Frontal cortex (tissue), 3 donors: ENCODE measurements at regions not wholly inside any gene's neighbourhood (a gene's known extent, or its start where the extent isn't known, plus 50 kb on each side); places are given as distances from the start of the nearest gene placed in this dataset.

ENCODE experiments used
- DNase-seq, 2 donors: peaks; one replicate each; pipeline ENCODE4 v3.0.0; 2012; ENCODE audit warnings: low spot score in 2 of 2
- FAIRE-seq: peaks from 2 replicates; lab custom pipeline; 2012; peaks lifted over from hg19 to GRCh38; lab: Jason Lieb, UNC
- donor health status: control.
- donor health status: control.
- donor health status: control.

DNA sequence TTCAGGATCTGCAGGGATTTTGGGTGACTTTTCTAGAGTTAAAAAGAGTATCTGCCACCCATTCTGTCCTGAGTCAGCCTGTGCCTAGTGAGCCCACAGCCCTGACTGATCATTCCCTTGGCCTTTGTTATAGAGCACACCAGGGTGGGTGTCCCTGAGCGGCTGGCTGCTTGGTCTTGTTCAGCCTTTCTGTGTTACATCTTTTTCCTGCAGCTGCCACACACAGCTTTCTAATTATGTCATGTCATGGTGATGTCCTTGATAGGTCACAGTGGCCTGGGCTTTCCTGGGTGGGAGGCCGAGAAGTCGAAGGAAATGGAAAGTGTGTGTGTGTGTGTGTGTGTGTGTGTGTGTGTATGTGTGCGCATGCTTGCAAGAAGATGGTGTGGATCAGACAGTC lies 293.2 kb upstream of the CRY1 start:
- FAIRE-seq (no peak), DNase-seq (no peak)

DNA sequence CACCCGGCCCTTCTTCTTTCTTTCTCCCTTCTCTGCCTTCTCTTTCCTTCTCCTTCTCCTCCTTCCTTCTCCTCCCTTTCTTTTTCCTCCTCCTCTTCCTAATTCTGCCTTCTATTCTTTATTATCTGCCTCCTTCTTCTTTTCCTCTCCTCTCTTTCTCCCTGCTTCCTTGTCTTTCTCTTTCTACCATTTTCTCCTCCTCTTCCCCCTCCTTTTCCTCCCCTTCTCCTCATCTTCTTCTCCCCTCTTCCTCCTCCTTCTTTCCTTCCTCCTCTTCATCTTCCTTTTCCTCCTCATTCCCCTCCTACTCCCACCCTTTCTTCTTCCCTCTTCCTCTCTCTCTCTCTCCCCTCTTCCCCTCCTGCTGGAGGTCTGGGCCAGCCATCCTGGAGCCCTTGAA lies 294.9 kb upstream of the CRY1 start:
- FAIRE-seq, result no peak

DNA sequence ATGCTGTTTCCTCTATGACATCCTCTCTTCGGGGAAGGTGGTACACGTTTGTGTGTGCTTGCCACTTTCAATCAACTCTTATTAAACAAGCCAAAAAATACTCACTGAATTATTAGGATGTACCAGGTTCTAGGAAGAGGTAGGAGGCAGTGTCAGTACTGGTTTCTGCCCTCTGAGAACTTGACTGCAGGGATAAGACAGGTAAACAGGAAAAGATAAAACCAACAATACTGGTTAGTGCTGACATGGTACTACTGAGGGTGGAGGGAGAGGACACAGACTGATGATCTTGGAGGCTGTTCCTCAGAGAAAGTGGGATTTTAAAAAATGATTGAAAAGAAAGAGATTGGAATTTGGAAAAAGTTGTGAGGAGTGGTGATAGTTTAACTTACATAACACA lies 295.2 kb upstream of the PWP1 start:
- DNase-seq, result no peak
- no peak for FAIRE-seq

More for the DNA sequence above, 294.9 kb upstream of the CRY1 start:
- no peak for DNase-seq

DNA sequence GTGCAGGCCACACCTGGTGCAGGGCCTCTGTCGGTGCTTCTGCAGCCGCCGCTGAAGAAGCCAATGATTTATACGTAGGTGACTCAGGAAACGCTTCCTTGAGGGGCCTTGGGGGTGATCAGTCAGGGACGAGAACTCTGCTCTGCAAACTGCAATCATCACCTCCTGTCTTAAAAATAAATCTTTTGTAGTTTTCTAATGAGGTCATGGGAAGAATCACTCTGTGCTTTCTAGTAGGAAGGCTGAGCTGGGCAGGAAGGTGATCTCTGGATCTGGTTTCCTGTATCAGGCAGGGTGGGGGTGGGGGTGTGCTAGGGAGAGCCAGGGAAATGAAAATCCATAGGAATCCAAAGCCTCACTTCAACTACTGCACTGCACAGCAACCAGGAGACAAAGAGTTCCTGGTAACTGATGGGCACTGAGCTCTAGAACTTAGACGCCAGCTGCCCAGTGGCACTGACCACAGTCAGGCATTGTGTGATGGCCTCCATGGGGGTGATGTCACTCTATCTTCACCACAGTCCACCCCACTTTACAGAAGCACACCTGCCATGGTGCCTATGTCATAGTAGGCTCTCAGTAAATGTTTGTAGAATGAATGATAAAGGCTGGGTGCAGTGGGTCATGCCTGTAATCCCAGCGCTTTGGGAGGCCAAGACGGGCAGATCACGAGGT lies 292.4 kb upstream of the PWP1 start:
- FAIRE-seq (no peak), DNase-seq (no peak)

DNA sequence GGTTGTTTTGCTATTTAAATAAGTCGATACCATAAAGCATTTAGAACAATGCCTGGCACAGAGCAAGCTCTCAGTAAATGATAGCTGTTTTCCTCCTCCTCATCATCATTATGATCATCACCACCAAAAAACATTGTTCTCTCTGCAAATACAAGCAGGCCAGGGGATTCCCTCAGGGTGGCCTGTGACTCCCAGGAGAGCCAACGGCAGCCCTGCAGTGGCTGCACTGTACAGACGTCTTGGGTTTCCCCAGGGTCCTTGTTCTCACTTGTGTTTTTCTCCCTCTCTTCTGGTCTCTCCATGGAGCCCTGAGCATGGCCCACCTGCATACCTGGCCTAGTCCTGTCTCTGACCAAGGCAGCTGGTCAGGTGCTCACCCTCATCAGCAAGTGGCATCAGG lies 290.9 kb upstream of the PWP1 start:
- FAIRE-seq, result no peak
- no peak for DNase-seq

DNA sequence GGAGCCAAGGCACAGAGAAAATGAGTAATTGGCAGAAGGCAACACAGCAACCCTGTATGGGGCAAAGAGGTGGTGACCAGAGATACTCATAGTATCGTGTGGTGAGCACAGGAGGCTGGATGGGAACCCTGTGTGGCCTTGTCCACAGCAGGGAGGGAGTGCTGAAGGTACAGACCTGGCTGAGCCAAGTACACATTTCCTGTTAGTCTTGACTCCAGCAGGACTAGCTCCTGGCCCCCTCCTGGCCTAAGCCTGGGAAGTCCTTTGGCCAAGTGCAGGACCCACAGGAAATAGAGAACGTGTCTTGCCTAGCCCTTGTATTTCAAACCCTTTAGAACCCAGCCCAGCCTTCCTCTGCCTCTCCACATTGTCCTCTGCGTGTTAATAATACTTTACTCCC lies 289.8 kb upstream of the PWP1 start:
- no peak for FAIRE-seq
- no peak for DNase-seq

DNA sequence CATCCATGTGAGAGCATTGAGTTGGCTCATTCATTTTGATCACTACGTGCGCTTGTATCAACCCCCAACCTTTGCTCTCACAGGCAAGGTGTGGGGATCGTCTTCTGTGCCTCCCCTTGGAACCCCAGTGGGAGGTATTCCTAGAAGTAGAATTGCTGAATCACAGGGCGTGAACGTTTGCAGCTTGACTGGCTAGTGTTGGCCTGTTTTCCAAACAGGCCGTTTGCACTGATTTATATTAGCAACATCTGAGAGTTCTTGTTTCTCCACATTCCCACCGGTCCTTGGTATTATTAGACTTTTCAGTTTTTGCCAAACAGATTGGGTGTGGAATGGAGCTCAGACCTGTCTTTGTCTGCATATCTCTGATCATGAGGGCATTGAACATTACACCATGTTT lies 288.6 kb upstream of the PWP1 start:
- FAIRE-seq, result no peak

DNA sequence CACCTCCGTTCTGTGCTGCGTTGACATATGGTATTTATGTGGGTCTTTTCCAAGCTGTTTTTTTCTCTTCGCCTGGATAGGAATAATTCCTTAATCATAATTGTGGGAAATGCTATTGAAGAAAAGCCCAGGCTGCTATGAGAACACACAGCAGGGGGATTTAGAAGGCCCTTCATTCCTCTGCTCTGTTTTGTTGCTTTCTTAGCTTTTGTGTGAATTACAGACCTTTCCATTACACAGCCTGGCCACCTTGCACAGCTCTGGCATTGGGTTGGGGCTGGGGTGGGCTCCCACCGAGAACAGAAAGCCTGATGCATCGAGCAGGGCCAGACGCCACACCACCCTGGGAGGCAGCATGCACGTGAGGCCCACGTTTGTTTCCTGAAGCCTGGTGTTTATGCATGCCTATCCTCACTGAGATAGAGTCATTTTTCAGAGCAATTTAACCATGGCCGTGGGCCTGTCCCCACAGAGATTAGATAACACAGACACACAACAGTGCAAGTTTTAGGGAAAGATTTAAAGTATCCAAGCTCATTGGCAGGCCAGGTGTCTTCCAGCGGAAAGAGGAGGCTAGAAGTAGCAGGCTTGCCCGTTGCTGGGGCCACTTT lies 287.6 kb upstream of the PWP1 start:
- DNase-seq (no peak), FAIRE-seq (no peak)

More for the DNA sequence above, 288.6 kb upstream of the PWP1 start:
- DNase-seq, result no peak

DNA sequence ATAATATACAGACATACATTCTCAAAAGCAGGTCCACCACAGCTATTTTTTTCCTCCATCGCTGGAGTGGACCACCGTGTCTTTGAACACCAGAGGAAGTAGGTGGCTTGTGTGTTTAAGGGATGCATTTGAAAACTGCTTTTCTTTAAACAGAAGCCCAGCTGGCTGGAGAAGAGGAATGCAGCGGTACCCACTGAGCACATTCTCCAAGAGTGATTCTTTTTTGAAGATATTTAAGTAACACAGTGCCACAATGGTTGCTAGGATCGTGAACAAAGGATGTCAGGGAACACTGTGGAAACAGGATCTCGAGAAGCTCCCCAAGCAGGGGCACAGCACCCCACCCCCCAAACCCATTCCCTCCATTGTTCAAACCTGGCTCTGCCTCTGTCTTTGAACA lies 286.6 kb upstream of the PWP1 start:
- DNase-seq, result no peak
- FAIRE-seq, result no peak

DNA sequence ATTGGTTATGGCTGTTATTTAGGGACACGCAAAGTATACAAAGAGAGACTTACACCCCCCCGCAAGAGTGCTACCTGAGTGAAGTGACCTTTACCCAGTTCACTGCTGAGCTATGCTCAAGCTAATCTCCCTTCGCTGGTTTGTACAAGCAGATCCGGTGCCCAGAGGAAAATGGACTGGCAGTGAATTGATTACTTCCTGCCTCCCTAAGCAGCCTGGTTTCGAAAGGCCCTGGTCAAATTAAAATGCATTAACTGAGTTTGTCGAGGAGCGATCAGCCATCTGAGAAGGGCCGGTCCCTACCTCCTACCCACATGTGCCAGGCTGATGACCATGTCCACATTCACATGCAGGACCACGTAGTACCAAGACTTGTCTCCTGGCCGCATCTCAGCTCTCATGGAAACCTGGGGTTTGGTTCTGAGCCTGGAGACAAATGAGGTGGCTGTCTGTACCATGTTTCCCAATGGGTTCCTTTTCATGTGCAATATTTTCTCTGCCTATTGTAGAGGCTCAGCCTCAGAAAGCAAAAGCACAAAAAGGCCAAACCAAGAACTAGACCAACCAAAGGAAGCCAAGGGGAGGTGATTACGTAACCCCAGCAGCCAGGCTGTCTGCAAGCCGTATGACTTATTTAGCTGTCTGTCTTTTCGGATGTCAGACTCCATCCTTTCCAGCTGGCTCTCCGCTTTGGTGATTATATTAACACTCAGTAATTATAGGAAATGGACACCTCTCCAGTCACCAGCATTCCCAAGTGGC lies 284.7 kb upstream of the PWP1 start:
- DNase-seq (no peak), FAIRE-seq (no peak)

DNA sequence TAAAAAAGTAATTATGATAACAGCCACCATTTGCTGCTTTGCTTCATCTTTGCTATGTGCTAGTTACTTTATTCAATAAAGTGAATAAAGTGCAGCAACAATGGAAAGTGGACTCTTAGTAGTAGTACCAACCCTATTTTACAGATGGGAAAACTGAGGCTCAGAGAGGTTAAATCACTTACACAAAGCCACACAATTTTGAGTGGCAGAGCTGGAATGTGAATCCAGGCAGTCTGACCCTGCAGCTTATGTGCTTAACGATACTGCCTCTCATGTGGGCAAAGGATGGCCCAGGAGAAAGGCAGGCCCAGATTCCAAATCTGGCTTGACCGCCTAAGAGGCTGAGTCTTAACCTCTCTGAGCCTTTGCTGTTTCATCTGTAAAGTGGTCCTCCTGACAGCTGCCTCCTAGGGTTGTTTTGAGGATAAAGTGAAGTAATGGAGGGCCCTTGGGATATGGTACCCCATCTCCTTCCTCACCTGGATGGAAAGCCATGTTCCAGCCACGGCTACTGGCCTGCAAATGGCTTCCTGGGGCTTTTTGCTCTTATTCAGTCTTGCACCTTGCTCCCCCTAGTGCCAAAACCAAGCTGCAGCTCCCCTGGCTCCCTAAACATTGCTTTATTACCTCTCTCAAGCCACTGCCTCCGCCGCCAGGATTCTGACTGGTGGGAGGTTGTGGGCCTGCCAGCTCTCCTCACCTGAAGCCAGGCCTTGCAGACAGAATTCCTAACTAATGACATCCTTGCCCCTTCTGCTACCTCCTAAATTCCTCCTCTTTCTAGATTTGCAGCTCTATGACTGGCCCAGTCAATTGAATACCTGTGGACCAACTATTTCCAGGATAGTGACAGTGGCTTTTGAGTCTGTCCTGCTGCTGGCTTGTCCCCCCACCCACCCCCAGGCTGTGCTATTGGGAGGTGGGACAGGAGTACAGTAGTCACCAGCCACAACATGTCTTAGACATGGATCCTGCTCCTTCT lies 283.3 kb upstream of the PWP1 start:
- DNase-seq (no peak), FAIRE-seq (no peak)

DNA sequence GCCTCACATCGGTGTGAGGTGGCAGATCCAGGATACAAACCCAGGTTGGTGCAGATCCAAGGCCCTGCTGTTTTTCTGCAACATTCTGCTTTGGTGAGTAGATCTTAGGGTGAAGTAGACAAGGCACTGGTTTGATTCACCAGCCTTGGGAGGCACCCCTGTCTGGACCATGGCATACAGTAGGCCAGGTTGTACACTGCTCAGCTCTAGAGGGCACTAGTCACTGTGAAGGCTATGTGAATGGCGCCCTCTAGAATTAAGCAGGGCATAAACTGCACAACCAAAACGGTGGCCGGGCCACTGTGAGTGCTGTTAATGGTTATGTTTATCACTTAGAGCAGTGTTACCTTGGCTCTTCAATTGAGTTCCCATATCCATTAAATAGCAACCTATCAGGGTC lies 280.6 kb upstream of the PWP1 start:
- DNase-seq (no peak), FAIRE-seq (no peak)

DNA sequence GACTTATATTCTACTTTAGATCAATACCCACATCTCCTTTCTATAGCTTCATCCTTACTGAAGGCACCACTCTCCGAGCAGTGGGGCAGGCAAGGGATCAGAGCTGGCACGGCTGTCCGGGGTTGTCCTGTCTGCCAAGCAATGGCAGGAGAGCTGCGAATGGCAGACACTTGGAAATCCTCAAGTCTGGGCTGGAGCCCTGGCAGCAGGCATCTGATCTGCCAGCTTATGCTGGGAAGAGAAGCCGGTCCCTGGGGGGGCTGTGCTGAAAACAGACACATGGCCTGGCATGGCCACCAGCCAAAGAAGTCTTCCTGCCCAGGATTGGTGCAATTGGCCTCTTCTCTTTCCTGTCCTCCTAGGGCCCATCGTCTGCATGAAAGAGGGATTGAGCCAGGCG lies 280.2 kb upstream of the PWP1 start:
- FAIRE-seq, result no peak
- DNase-seq, result no peak

DNA sequence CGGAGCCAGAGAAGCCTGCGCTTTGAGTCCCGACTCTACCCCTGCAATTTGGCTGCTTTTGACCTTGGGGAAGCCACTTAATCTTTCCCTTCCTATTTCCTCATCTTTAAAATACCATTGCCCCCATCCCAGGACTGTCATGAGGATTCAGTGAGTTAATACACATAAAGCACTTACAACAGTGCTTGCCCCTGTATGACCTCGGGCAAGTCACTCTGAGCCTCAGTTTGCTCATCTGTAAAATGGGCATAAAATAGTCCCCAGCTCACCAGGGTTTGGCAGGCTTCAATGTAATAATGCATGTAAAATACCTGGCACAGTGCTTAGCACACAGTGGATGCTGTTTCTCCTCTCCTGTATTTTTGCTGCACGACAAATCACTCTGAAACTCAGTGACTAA lies 278.7 kb upstream of the PWP1 start:
- FAIRE-seq (no peak), DNase-seq (no peak)

DNA sequence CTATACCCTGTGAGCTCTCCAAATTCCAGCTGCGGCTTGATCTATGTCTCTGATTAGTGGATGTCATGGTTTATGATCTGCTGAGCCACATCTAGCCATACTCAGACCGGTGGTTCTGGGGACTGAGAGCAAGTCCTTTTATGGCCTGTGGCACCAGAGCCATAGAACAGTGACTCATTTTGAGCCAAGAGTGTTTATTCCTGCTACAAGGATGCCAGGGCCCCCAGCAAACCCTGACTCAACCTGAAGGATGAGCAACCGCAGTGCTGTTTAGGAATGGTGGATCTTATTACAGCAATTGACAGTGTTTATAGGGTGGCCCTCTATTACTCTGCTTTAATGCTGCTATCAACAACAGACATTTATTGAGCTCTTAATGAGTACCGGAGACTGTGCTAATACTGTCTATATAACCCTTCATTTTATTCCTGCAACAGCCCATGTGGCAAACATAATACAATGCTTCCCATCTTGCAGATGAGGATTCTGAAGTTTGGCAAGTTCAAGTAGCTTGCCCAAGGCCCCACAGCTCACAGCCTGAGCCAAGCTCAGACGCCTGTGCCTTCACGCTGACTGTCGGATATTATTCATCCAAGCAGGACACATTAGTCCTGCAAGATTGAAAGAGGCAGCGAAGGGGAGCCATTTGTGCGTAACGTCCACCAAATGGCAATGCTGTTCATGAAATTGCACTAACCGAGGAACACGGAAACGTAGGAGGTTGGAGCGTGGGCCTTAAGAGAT lies 273.6 kb upstream of the PWP1 start:
- DNase-seq (no peak), FAIRE-seq (no peak)

DNA sequence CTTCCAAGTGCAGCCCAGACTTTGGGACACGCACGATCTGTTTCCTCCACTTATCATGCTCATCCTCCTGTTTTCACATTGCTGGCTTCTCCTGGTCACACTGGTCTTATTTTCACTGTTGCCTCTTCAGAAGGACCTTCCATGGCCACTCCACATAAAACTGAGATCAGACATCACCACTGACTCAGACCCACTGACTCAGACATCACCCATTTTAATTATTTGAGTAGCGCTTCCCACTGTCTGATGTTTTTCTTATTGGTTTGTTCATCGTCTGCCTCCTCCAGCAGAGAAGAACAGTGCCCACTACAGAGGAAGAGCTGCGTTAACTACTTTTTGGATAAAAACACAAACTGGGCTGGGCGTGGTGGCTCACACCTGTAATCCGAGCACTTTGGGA lies 270.5 kb upstream of the PWP1 start:
- no peak for DNase-seq
- no peak for FAIRE-seq

DNA sequence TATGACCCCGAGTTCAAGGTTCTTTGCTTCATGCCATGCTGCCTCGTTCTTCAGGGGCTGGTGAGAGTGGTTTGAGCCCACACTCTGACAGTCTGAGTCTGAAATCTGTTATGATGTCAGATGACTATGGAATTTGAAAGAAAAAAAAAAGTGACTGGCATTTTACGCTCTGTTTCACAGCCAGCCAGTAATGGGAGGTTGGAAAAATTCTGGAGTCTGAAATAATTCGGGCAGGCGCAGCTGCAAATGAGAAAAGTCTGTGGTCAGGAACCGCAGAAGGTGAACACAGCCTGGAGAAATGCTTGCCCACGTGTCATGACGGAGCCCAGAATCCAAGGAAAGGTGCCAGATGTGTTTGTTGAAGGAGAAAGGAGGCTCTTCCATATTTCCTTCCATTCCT lies 269.8 kb upstream of the PWP1 start:
- FAIRE-seq, result no peak
- DNase-seq, result no peak

DNA sequence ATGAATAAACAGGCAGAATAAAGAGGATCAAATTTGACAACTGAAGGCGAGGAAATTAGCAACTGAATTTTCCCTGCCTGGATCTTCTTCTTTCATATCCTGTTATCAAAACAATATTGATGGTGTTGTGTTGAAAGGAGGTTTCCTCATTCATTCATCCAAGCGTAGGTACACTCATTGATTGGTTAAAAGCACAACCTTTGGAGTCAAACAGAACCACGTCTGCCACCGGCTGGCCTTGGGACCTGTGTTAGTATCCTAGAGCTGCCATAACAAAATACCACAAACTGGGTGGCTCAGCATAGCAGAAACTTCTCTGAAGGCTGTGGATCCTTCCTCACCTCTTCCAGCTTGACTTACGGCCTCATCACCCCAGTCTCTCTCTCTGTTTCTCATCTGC lies 268.6 kb upstream of the PWP1 start:
- FAIRE-seq, result no peak
- DNase-seq, result no peak

DNA sequence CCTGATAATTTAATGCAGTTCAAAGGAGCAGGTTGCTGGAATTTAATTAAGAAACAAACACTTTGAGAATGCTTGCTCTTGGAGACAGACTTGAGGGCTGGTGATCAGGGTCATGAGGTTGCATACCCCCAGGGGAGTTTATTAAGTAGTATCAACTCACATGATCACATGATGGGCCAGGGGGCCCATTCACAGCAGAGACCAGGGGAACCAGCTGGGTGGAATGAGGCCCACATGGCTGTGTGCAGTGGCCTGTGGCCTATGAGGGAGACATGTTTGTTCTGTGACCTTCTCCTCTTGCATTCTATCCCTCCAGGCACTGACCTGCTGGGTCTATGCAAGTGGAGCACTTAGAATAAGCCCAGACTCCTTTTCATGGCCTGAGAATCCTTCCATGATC lies 266.6 kb upstream of the PWP1 start:
- no peak for FAIRE-seq
- no peak for DNase-seq

DNA sequence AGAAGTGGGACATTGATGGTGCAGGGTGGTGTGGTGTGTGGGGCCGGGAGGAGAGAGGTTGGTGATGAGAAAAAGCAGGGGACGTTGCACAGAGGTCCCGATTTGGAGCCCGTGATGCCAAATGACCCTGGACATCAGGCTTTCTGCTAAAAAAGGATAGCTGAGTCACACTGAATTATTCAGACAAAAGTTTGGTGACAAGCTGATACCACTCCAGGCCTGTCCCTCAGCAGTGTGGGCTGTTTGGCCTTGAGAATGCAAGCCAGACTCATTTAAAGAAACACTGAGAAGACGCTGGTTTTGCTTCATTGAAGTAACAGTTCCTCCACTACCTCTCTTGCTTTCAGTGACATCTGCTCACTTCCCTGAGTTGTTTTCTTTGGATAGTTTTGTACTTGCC lies 262.1 kb upstream of the PWP1 start:
- DNase-seq (no peak), FAIRE-seq (no peak)
